ENCODE measurements at regions not wholly inside any gene's neighbourhood (a gene's known extent, or its start where the extent isn't known, plus 50 kb on each side); places are given as distances from the start of the nearest gene placed in this dataset.

- Mint-ChIP-seq H3K27ac (no peak overlapping the region), H3K9me3 (no peaks in the 10 kb centered on the region), H3K4me1 (peaks cover 6% of the 10 kb centered on the region), H3K4me3 (no peak overlapping the region), H3K27me3 (ENCODE audit: insufficient read depth, low read depth) (peaks cover 2% of the 10 kb centered on the region), H3K36me3 (no peaks in the 10 kb centered on the region)
- Histone ChIP-seq H3K9ac (no peak overlapping the region), H3K79me2 (ENCODE audit: low read depth) (no peaks in the 10 kb centered on the region), H3K27ac (no peak overlapping the region), H3K4me1 (no peaks in the 10 kb centered on the region), H4K20me1 (ENCODE audit: low read depth) (no peaks in the 10 kb centered on the region), H3K9me3 (ENCODE audit: low read depth) (no peaks in the 10 kb centered on the region), H3F3A (ENCODE audit: low read depth) (no peaks in the 10 kb centered on the region), H3K4me2 (no peak overlapping the region), H3K36me3 (no peaks in the 10 kb centered on the region), H2AFZ (replicated peaks) (no peak overlapping the region), H3K4me3 (no peak overlapping the region), H3K27me3 (no peaks in the 10 kb centered on the region)
- no peak for DNase-seq (ENCODE audit: low spot score)
- TF ChIP-seq CTCF (IDR thresholded peaks at IDR 0.05) (no peak), EZH2 (IDR thresholded peaks at IDR 0.05) (no peak), EZH2phosphoT487 (IDR thresholded peaks at IDR 0.05) (no peak)
Measured at GRCh38 chr4:106585915-106586349, 217.4 kb upstream of the GIMD1 start.

- TF ChIP-seq EZH2 (IDR thresholded peaks at IDR 0.05): no peak
- no peak for TF ChIP-seq CTCF (IDR thresholded peaks at IDR 0.05)
- no peak for TF ChIP-seq EZH2phosphoT487 (IDR thresholded peaks at IDR 0.05)
- Mint-ChIP-seq H3K27ac (no peak overlapping the region), H3K36me3 (no peaks in the 10 kb centered on the region), H3K4me1 (peaks cover 6% of the 10 kb centered on the region), H3K9me3 (no peaks in the 10 kb centered on the region), H3K27me3 (ENCODE audit: insufficient read depth, low read depth) (peaks cover 2% of the 10 kb centered on the region), H3K4me3 (no peak overlapping the region)
- no peak for DNase-seq (ENCODE audit: low spot score)
- Histone ChIP-seq H4K20me1 (ENCODE audit: low read depth) (no peaks in the 10 kb centered on the region), H3K79me2 (ENCODE audit: low read depth) (no peaks in the 10 kb centered on the region), H3K9ac (no peak overlapping the region), H3K27me3 (no peaks in the 10 kb centered on the region), H3K4me2 (no peak overlapping the region), H3K36me3 (no peaks in the 10 kb centered on the region), H3K27ac (no peak overlapping the region), H2AFZ (replicated peaks) (no peak overlapping the region), H3K9me3 (ENCODE audit: low read depth) (no peaks in the 10 kb centered on the region), H3K4me1 (no peaks in the 10 kb centered on the region), H3K4me3 (no peak overlapping the region), H3F3A (ENCODE audit: low read depth) (no peaks in the 10 kb centered on the region)
Measured at GRCh38 chr4:106584337-106584989, 215.9 kb upstream of the GIMD1 start.

- Mint-ChIP-seq H3K36me3 (no peaks in the 10 kb centered on the region), H3K27me3 (ENCODE audit: insufficient read depth, low read depth) (peaks cover 2% of the 10 kb centered on the region), H3K9me3 (no peaks in the 10 kb centered on the region), H3K4me3 (no peak overlapping the region), H3K27ac (no peak overlapping the region), H3K4me1 (peaks cover 6% of the 10 kb centered on the region)
- H3K4me3 ChIP-seq: no peak overlapping the region
- no peak overlapping the region for H3K27ac ChIP-seq
- no peaks in the 10 kb centered on the region for H3K4me1 ChIP-seq
- H3K4me2 ChIP-seq: no peak overlapping the region
- H3K79me2 ChIP-seq (ENCODE audit: low read depth): no peaks in the 10 kb centered on the region
- H4K20me1 ChIP-seq (ENCODE audit: low read depth): no peaks in the 10 kb centered on the region
- no peaks in the 10 kb centered on the region for H3F3A ChIP-seq (ENCODE audit: low read depth)
- no peak for DNase-seq (ENCODE audit: low spot score)
- no peak overlapping the region for H3K9ac ChIP-seq
- no peak overlapping the region for H2AFZ ChIP-seq (replicated peaks)
- H3K27me3 ChIP-seq: no peaks in the 10 kb centered on the region
- no peaks in the 10 kb centered on the region for H3K9me3 ChIP-seq (ENCODE audit: low read depth)
- no peaks in the 10 kb centered on the region for H3K36me3 ChIP-seq
- TF ChIP-seq EZH2phosphoT487 (IDR thresholded peaks at IDR 0.05): no peak
- TF ChIP-seq CTCF (IDR thresholded peaks at IDR 0.05): no peak
- TF ChIP-seq EZH2 (IDR thresholded peaks at IDR 0.05): no peak
Measured at GRCh38 chr4:106583567-106583966, 215.0 kb upstream of the GIMD1 start.

Measured in neural progenitor cell (in vitro differentiated cells).